GM12878 (cell line): ENCODE measurements at regions not wholly inside any gene's neighbourhood (a gene's known extent, or its start where the extent isn't known, plus 50 kb on each side); places are given as distances from the start of the nearest gene placed in this dataset.

Experiments
- ATAC-seq: fragments of 200-7000 bp; cut with Tn5 transposase; 3 replicates; pipeline ENCODE4 v1.9.1; 2020; ENCODE audit warnings: mild to moderate bottlenecking, moderate library complexity
- BruUV-seq: library from RNA; stranded (reverse); fragments of 400-500 nt; replicated peaks from 2 replicates; lab custom pipeline; 2021; lab: Mats Ljungman, UMichigan
- CTCF ChIA-PET: fragments of 300-600 bp; sonication (Branson Sonifier 250); formaldehyde crosslinking; extraction: SDS; loops from one replicate; lab custom pipeline; 2021; ENCODE audit warnings: inconsistent platforms; lab: Yijun Ruan, JAX
- POLR2A ChIA-PET: fragments of 350-600 bp; formaldehyde crosslinking; extraction: SDS; loops from one replicate; lab custom pipeline; 2021; ENCODE audit warnings: inconsistent platforms; lab: Charles Lee
- RAD21 ChIA-PET: fragments of 300-600 bp; sonication (Branson Sonifier 250); formaldehyde crosslinking; loops from one replicate; lab custom pipeline; 2023; ENCODE audit warnings: antibody characterized with exemption; ENCODE audit not compliant: unreplicated experiment; lab: Charles Lee
- SMC1A ChIA-PET: fragments of 300-600 bp; sonication (Branson Sonifier 250); formaldehyde crosslinking; loops from one replicate; lab custom pipeline; 2023; ENCODE audit not compliant: unreplicated experiment, uncharacterized antibody; lab: Charles Lee
- DNase-seq: peaks from one replicate; pipeline ENCODE4 v3.0.0-alpha.2; 2011; ENCODE audit warnings: low read depth, low spot score
- FAIRE-seq: peaks from 3 replicates; lab custom pipeline; 2011; peaks lifted over from hg19 to GRCh38; lab: Jason Lieb, UNC
- H2AFZ ChIP-seq: 2 replicates; pipeline ENCODE4 v1.6.0; 2011; ENCODE audit warnings: low read depth, low read length, control low read depth; ENCODE audit not compliant: control insufficient read depth
- H3K27ac ChIP-seq: 2 replicates; pipeline ENCODE4 v1.5.1; 2011; ENCODE audit warnings: control low read depth; ENCODE audit not compliant: control insufficient read depth, insufficient read depth
- H3K27me3 ChIP-seq, 2 experiments: replicated peaks in 1 of 2; 2 replicates each; pipeline versions ENCODE4 v1.6.0 to v1.6.1; 2011; ENCODE audit warnings: low read length in 1 of 2; ENCODE audit not compliant: control insufficient read depth in 2 of 2, insufficient read depth in 2 of 2
- H3K36me3 ChIP-seq, 2 experiments: 2 replicates each; pipeline ENCODE4 v1.5.1; 2011; ENCODE audit warnings: low read length in 1 of 2; ENCODE audit not compliant: control insufficient read depth in 2 of 2, insufficient read depth in 2 of 2
- H3K4me1 ChIP-seq: 2 replicates; pipeline ENCODE4 v1.6.1; 2011; ENCODE audit warnings: mild to moderate bottlenecking, low read length, moderate library complexity, mixed read lengths; ENCODE audit not compliant: control insufficient read depth, insufficient read depth
- H3K4me2 ChIP-seq: 2 replicates; pipeline ENCODE4 v1.6.0; 2011; ENCODE audit warnings: control low read depth; ENCODE audit not compliant: control insufficient read depth, insufficient read depth
- H3K4me3 ChIP-seq: fragments of 200-600 bp; sonication (generic); 2 replicates; pipeline ENCODE4 v1.5.1; 2016
- H3K79me2 ChIP-seq: 2 replicates; pipeline ENCODE4 v1.6.0; 2011; ENCODE audit warnings: low read length; ENCODE audit not compliant: control insufficient read depth, insufficient read depth
- H3K9ac ChIP-seq: 2 replicates; pipeline ENCODE4 v1.8.0; 2011; ENCODE audit warnings: low read length, control low read depth, mixed read lengths; ENCODE audit not compliant: control insufficient read depth, insufficient read depth
- H3K9me3 ChIP-seq: replicated peaks from 3 replicates; pipeline ENCODE4 v1.5.1; 2011; ENCODE audit warnings: mild to moderate bottlenecking, low read length; ENCODE audit not compliant: control insufficient read depth, insufficient read depth
- H4K20me1 ChIP-seq: 2 replicates; pipeline ENCODE4 v1.6.0; 2011; ENCODE audit not compliant: control insufficient read depth, insufficient read depth
- ELK1 ChIP-seq: IDR thresholded peaks from 2 replicates; pipeline ENCODE4 v1.6.1; 2012; ENCODE audit warnings: low read depth, low read length, improper control_type of control experiment
- HSF1 ChIP-seq: fragments of 150-350 bp; IDR thresholded peaks from 2 replicates; pipeline ENCODE4 v1.6.1; 2014; ENCODE audit warnings: mild to moderate bottlenecking, low read depth, low read length
- LARP7 ChIP-seq: fragments of 450-650 bp; IDR thresholded peaks from 2 replicates; pipeline ENCODE4 v1.6.1; 2017; ENCODE audit warnings: mild to moderate bottlenecking
- MYC ChIP-seq: IDR thresholded peaks from 2 replicates; pipeline ENCODE4 v1.6.1; 2011; ENCODE audit warnings: mild to moderate bottlenecking, low read length, moderate library complexity, inconsistent platforms; ENCODE audit not compliant: insufficient read depth, insufficient replicate concordance, insufficient read length, severe bottlenecking
- PAX8 ChIP-seq: fragments of 450-650 bp; IDR thresholded peaks from 2 replicates; pipeline ENCODE4 v1.6.1; 2017; ENCODE audit warnings: mild to moderate bottlenecking, moderate library complexity
- PKNOX1 ChIP-seq: fragments of 450-650 bp; IDR thresholded peaks from 2 replicates; pipeline ENCODE4 v1.6.1; 2016; ENCODE audit warnings: mild to moderate bottlenecking
- PRDM15 ChIP-seq: fragments of 450-650 bp; formaldehyde crosslinking; IDR thresholded peaks from 2 replicates; pipeline ENCODE4 v1.4.0; 2020; ENCODE audit warnings: mild to moderate bottlenecking, moderate library complexity
- RELB ChIP-seq: fragments of 450-650 bp; IDR thresholded peaks from 2 replicates; pipeline ENCODE4 v1.6.1; 2017; ENCODE audit warnings: low read depth, mild to moderate bottlenecking, moderate library complexity
- YBX1 ChIP-seq: fragments of 450-650 bp; IDR thresholded peaks from 2 replicates; pipeline ENCODE4 v1.6.1; 2016; ENCODE audit warnings: antibody characterized with exemption
- ZBTB40 ChIP-seq: fragments of 450-650 bp; IDR thresholded peaks from 2 replicates; pipeline ENCODE4 v1.6.1; 2016; ENCODE audit warnings: mild to moderate bottlenecking, moderate library complexity, borderline replicate concordance
- ZNF24 ChIP-seq: fragments of 450-650 bp; IDR thresholded peaks from 2 replicates; pipeline ENCODE4 v1.6.1; 2017; ENCODE audit warnings: antibody characterized with exemption, mild to moderate bottlenecking
- in situ Hi-C: fragments of 300-500 bp; cut with MboI; formaldehyde crosslinking; loops from 9 replicates; pipeline ENCODE4 v1.14.3; 2018; ENCODE audit warnings: mixed read lengths
- intact Hi-C: fragments of 100-400 bp; cut with micrococcal nuclease; formaldehyde crosslinking; loops from one replicate; pipeline ENCODE4 v1.14.2; 2022; ENCODE audit not compliant: unreplicated experiment

GRCh38 chr1:94603663-94604062 lies 62.1 kb upstream of the F3 start:
- Histone ChIP-seq H3K36me3 (no peaks in the 10 kb centered on the region), H3K4me1 (no peaks in the 10 kb centered on the region), H3K27ac (no peak overlapping the region), H3K79me2 (no peaks in the 10 kb centered on the region), H3K27me3 (peaks cover 0 to 3% of the 10 kb centered on the region in 2 experiments; a peak in 2 of 4 replicates), H3K9me3 (no peaks in the 10 kb centered on the region), H2AFZ (no peak overlapping the region), H3K4me2 (no peak overlapping the region), H3K4me3 (no peak overlapping the region), H3K9ac (no peak overlapping the region), H4K20me1 (no peaks in the 10 kb centered on the region)
- intact Hi-C loops = no loop called here
- FAIRE-seq (no peak), ATAC-seq (no peak), DNase-seq (no peak)
- SMC1A ChIA-PET = no interaction called here
- CTCF ChIA-PET = interaction anchor here (1.2 kb wide), 1 partner anchor 172 kb away, joined by 3 read pairs; no protein-coding TSS in a partner anchor
- POLR2A ChIA-PET = no interaction called here
- RAD21 ChIA-PET = no interaction called here
- in situ Hi-C loops = no loop called here
- BruUV-seq = no TSS peak
- TF ChIP-seq PRDM15 (CRISPR knock-in tag) = no peak
- TF ChIP-seq LARP7 = no peak
- no peak for TF ChIP-seq ELK1
- no peak for TF ChIP-seq PAX8
- no peak for TF ChIP-seq PKNOX1
- no peak for TF ChIP-seq ZNF24
- TF ChIP-seq YBX1 = no peak
- no peak for TF ChIP-seq ZBTB40
- no peak for TF ChIP-seq MYC
- TF ChIP-seq HSF1 = no peak
- TF ChIP-seq RELB = no peak
